GM19035 (cell line): ENCODE measurements at regions not wholly inside any gene's neighbourhood (a gene's known extent, or its start where the extent isn't known, plus 50 kb on each side); places are given as distances from the start of the nearest gene placed in this dataset.

Experiments
- ATAC-seq: cut with Tn5 transposase; IDR thresholded peaks from one replicate; pipeline ENCODE4 v1.9.1; 2021; ENCODE audit not compliant: unreplicated experiment

DNA sequence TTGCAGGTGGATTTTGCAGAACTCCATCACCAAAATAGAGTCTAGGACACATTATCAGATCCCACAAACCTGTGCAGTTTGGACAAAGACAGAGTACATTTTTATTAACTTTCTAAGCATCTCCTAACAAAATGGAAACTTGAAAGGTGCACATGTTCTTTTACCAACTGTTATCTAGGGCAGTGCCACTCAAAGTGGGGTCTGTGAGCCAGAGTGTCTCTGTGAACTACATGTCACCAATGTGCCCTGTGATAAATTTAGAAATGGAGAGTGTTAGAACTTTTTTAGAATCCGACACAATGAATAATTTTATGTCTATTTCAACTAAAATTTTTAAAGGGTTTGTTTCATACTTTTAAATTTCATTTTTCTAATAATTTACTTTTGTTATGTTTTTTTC, 68.4 kb upstream of the TMC3 start:
- no peak for ATAC-seq

- no peak for ATAC-seq
Observed at GRCh38 chr15:81434851-81435250, 60.8 kb upstream of the TMC3 start.

- no peak for ATAC-seq
Observed at GRCh38 chr15:81433462-81433861, 59.4 kb upstream of the TMC3 start.

GRCh38 chr15:81432179-81432578, 58.2 kb upstream of the TMC3 start:
- ATAC-seq: no peak

- ATAC-seq: no peak
Observed at GRCh38 chr15:81427176-81427575, 53.2 kb upstream of the TMC3 start.

- no peak for ATAC-seq
Observed at GRCh38 chr15:81425905-81426304, 51.9 kb upstream of the TMC3 start.
